Kidney (tissue), 13 donors: ENCODE measurements at regions not wholly inside any gene's neighbourhood (a gene's known extent, or its start where the extent isn't known, plus 50 kb on each side); places are given as distances from the start of the nearest gene placed in this dataset.

Experiments used
- DNase-seq, 5 donors: peaks; one replicate each; pipeline ENCODE4 v3.0.0-alpha.2; 2013 to 2020
- FAIRE-seq: peaks from 2 replicates; lab custom pipeline; 2012; peaks lifted over from hg19 to GRCh38; lab: Jason Lieb, UNC
- H3K27ac ChIP-seq, 2 donors: one replicate each; pipeline ENCODE4 v1.7.0; 2013; ENCODE audit warnings: low read depth in 2 of 2, low read length in 2 of 2, inconsistent platforms in 1 of 2
- H3K27me3 ChIP-seq: one replicate; pipeline ENCODE4 v1.7.1; 2013; ENCODE audit warnings: low read length, inconsistent platforms; ENCODE audit not compliant: control insufficient read depth, insufficient read depth
- H3K36me3 ChIP-seq, 3 donors: one replicate each; pipeline versions ENCODE4 v1.7.0 to v1.7.1; 2013; ENCODE audit warnings: low read length in 3 of 3, control low read depth in 1 of 3, inconsistent platforms in 1 of 3; ENCODE audit not compliant: insufficient read depth in 3 of 3, control insufficient read depth in 2 of 3
- H3K4me1 ChIP-seq, 3 donors: one replicate each; pipeline versions ENCODE4 v1.7.0 to v1.7.1; 2013; ENCODE audit warnings: low read length in 3 of 3, inconsistent platforms in 1 of 3, low read depth in 1 of 3; ENCODE audit not compliant: control insufficient read depth in 2 of 3, insufficient read depth in 2 of 3
- H3K4me3 ChIP-seq, 3 donors: one replicate each; pipeline versions ENCODE4 v1.7.0 to v1.8.1; 2013; ENCODE audit warnings: low read length in 3 of 3, control low read depth in 1 of 3, inconsistent platforms in 1 of 3
- H3K9ac ChIP-seq, 3 donors: one replicate each; pipeline versions ENCODE4 v1.7.0 to v1.7.1; 2013; ENCODE audit warnings: low read length in 3 of 3, control low read depth in 1 of 3, inconsistent platforms in 1 of 3
- H3K9me3 ChIP-seq, 3 donors: one replicate each; pipeline versions ENCODE4 v1.7.0 to v1.7.1; 2013; ENCODE audit warnings: low read length in 3 of 3, control low read depth in 1 of 3, inconsistent platforms in 1 of 3; ENCODE audit not compliant: control insufficient read depth in 2 of 3, insufficient read depth in 1 of 3
- CTCF ChIP-seq: IDR thresholded peaks from 3 replicates; pipeline ENCODE4 v1.5.1; 2012; ENCODE audit warnings: mild to moderate bottlenecking, moderate library complexity, borderline replicate concordance; ENCODE audit not compliant: insufficient read depth; ENCODE audit errors: extremely low read depth
- intact Hi-C: fragments of 100-400 bp; cut with DNase I; formaldehyde crosslinking; loops from one replicate; pipeline ENCODE4 v1.11.1; 2022
- donor health status: control.
- donor health status: control.
- donor health status: control.
- donor health status: control.
- donor health status: control.
- donor health status: DM: yes; HTN: yes; CAD: no.
- donor health status: Normal renal cell carcinoma (clear cell type).

GRCh38 chr2:236802862-236803261, 233.2 kb downstream of the ACKR3 start:
- DNase-seq = no peak
- H3K9me3 ChIP-seq = no peaks in the 10 kb centered on the region

GRCh38 chr2:236803621-236804020, 234.0 kb downstream of the ACKR3 start:
- no peaks in the 10 kb centered on the region for H3K27me3 ChIP-seq
- H3K9me3 ChIP-seq = no peaks in the 10 kb centered on the region
- no peak overlapping the region for H3K4me3 ChIP-seq
- no peaks in the 10 kb centered on the region for H3K36me3 ChIP-seq
- no peak for FAIRE-seq
- H3K27ac ChIP-seq = no peak overlapping the region
- DNase-seq = no peak
- intact Hi-C loops = no loop called here
- no peak overlapping the region for H3K9ac ChIP-seq
- no peak for TF ChIP-seq CTCF
- H3K4me1 ChIP-seq = no peaks in the 10 kb centered on the region

More at GRCh38 chr2:236802862-236803261, 233.2 kb downstream of the ACKR3 start:
- H3K4me3 ChIP-seq = no peak overlapping the region
- intact Hi-C loops = no loop called here
- no peak overlapping the region for H3K9ac ChIP-seq
- no peak for FAIRE-seq
- H3K27me3 ChIP-seq = no peaks in the 10 kb centered on the region
- no peak overlapping the region for H3K27ac ChIP-seq
- no peaks in the 10 kb centered on the region for H3K36me3 ChIP-seq
- TF ChIP-seq CTCF = no peak
- no peaks in the 10 kb centered on the region for H3K4me1 ChIP-seq

GRCh38 chr2:236805800-236806531, 236.3 kb downstream of the ACKR3 start:
- Histone ChIP-seq H3K4me3 (no peak overlapping the region), H3K9ac (no peak overlapping the region), H3K9me3 (peaks cover 0 to 8% (median 0%) of the 10 kb centered on the region in 3 donors), H3K36me3 (no peaks in the 10 kb centered on the region), H3K27me3 (no peaks in the 10 kb centered on the region), H3K4me1 (no peaks in the 10 kb centered on the region), H3K27ac (no peak overlapping the region)
- intact Hi-C loops = no loop called here
- TF ChIP-seq CTCF = no peak
- no peak for FAIRE-seq
- DNase-seq = no peak
